K562 (cell line): ENCODE measurements at regions not wholly inside any gene's neighbourhood (a gene's known extent, or its start where the extent isn't known, plus 50 kb on each side); places are given as distances from the start of the nearest gene placed in this dataset.

Experiments used
- ATAC-seq: fragments of 200-7000 bp; cut with Tn5 transposase; 3 replicates; pipeline ENCODE4 v1.9.1; 2020; ENCODE audit warnings: moderate library complexity
- BruUV-seq: library from RNA; stranded (reverse); fragments of 400-500 nt; replicated peaks from 2 replicates; lab custom pipeline; 2021; lab: Mats Ljungman, UMichigan
- CTCF ChIA-PET: fragments of 300-600 bp; formaldehyde crosslinking; extraction: SDS; loops from one replicate; lab custom pipeline; 2021; ENCODE audit warnings: low intra/inter-chr PET ratio; lab: Yijun Ruan, JAX
- POLR2A ChIA-PET: fragments of 300-600, 350-650 bp; sonication (Branson Sonifier 250); formaldehyde crosslinking; extraction: SDS; loops from one replicate; lab custom pipeline; 2021; ENCODE audit warnings: antibody characterized with exemption, inconsistent platforms; lab: Yijun Ruan, JAX
- DNase-seq, 4 experiments: peaks; one replicate each; pipeline versions ENCODE4 v3.0.0 to v3.0.0-alpha.2; 2011 to 2018; ENCODE audit warnings: low spot score in 3 of 4, mixed read lengths in 3 of 4; ENCODE audit errors: extremely low read depth in 1 of 4
- FAIRE-seq: peaks from 2 replicates; lab custom pipeline; 2011; peaks lifted over from hg19 to GRCh38; lab: Jason Lieb, UNC
- H2AFZ ChIP-seq: 2 replicates; pipeline ENCODE4 v1.6.0; 2011; ENCODE audit warnings: low read depth, low read length, control low read depth, inconsistent platforms
- H3K27ac ChIP-seq: fragments of 200-600 bp; 3 replicates; pipeline ENCODE4 v1.8.0; 2011; ENCODE audit warnings: low read depth, mild to moderate bottlenecking, control low read depth, inconsistent platforms, low read length, moderate library complexity, mixed read lengths; ENCODE audit errors: extremely low read depth
- H3K27me3 ChIP-seq, 2 experiments: fragments of 300-600 bp in 1 of 2; 2 replicates in 1 of 2; 3 replicates in 1 of 2; pipeline versions ENCODE4 v1.6.0 to v1.8.0; 2011; ENCODE audit warnings: inconsistent platforms in 2 of 2, low read length in 2 of 2, mild to moderate bottlenecking in 1 of 2, mixed read lengths in 1 of 2, moderate library complexity in 1 of 2; ENCODE audit not compliant: control insufficient read depth in 2 of 2, insufficient read depth in 2 of 2
- H3K36me3 ChIP-seq: fragments of 300-600 bp; 3 replicates; pipeline ENCODE4 v1.8.0; 2011; ENCODE audit warnings: mild to moderate bottlenecking, low read length, inconsistent platforms; ENCODE audit not compliant: control insufficient read depth, insufficient read depth
- H3K4me1 ChIP-seq, 2 experiments: fragments of 200-600 bp in 1 of 2; replicated peaks in 1 of 2; 2 replicates in 1 of 2; 3 replicates in 1 of 2; pipeline versions ENCODE4 v1.5.1 to v1.8.0; 2011; ENCODE audit warnings: inconsistent platforms in 2 of 2, low read length in 2 of 2, mild to moderate bottlenecking in 1 of 2, mixed read lengths in 1 of 2, moderate library complexity in 1 of 2; ENCODE audit not compliant: control insufficient read depth in 2 of 2, insufficient read depth in 2 of 2
- H3K4me2 ChIP-seq: 2 replicates; pipeline ENCODE4 v1.6.1; 2011; ENCODE audit warnings: low read length, control low read depth, inconsistent platforms, mixed read lengths; ENCODE audit not compliant: insufficient read depth
- H3K4me3 ChIP-seq: fragments of 200-600 bp; sonication (generic), shearing (Covaris generic); 2 replicates; pipeline ENCODE4 v1.5.1; 2016; ENCODE audit warnings: control low read depth, inconsistent platforms
- H3K79me2 ChIP-seq: fragments of 200-600 bp; 3 replicates; pipeline ENCODE4 v1.8.0; 2011; ENCODE audit warnings: low read length, inconsistent platforms; ENCODE audit not compliant: control insufficient read depth, insufficient read depth
- H3K9ac ChIP-seq, 2 experiments: 2 replicates each; pipeline versions ENCODE4 v1.6.0 to v1.6.1; 2011; ENCODE audit warnings: low read depth in 2 of 2, low read length in 2 of 2, control low read depth in 1 of 2, inconsistent platforms in 1 of 2, mild to moderate bottlenecking in 1 of 2, mixed read lengths in 1 of 2; ENCODE audit not compliant: insufficient read depth in 1 of 2
- H3K9me1 ChIP-seq: one replicate; pipeline ENCODE4 v1.6.0; 2011; ENCODE audit warnings: inconsistent platforms, mild to moderate bottlenecking, low read length, moderate library complexity; ENCODE audit not compliant: control insufficient read depth, insufficient read depth
- H3K9me3 ChIP-seq: replicated peaks from 2 replicates; pipeline ENCODE4 v1.5.1; 2011; ENCODE audit warnings: low read depth, low read length, inconsistent platforms; ENCODE audit not compliant: control insufficient read depth, insufficient read depth
- H4K20me1 ChIP-seq: replicated peaks from 2 replicates; pipeline ENCODE4 v1.6.1; 2011; ENCODE audit warnings: low read length, inconsistent platforms, mixed read lengths; ENCODE audit not compliant: control insufficient read depth, insufficient read depth
- GABPB2 ChIP-seq: fragments of 250-450 bp; sonication (Bioruptor Pico); conservative IDR thresholded peaks from 2 replicates; pipeline ENCODE4 v1.5.1; 2021; ENCODE audit warnings: mild to moderate bottlenecking
- HMGN3 ChIP-seq: IDR thresholded peaks from 2 replicates; pipeline ENCODE4 v1.6.1; 2011; ENCODE audit warnings: borderline replicate concordance, low read depth, mild to moderate bottlenecking, mixed read lengths, low read length; ENCODE audit not compliant: insufficient read length; ENCODE audit errors: extremely low read depth
- NFATC3 ChIP-seq: fragments of 450-650 bp; IDR thresholded peaks from 2 replicates; pipeline ENCODE4 v1.6.1; 2017; ENCODE audit warnings: mild to moderate bottlenecking
- POLR2A ChIP-seq: fragments of 450-650 bp; conservative IDR thresholded peaks from 2 replicates; pipeline ENCODE4 v1.6.1; 2016
- SMARCE1 ChIP-seq: fragments of 450-650 bp; IDR thresholded peaks from 2 replicates; pipeline ENCODE4 v1.7.1; 2016; ENCODE audit warnings: mild to moderate bottlenecking
- SP1 ChIP-seq: sonication (generic); formaldehyde crosslinking; IDR thresholded peaks from 2 replicates; pipeline ENCODE4 v1.8.1; 2022; ENCODE audit warnings: mild to moderate bottlenecking, missing genetic modification reagents
- WGBS: fragments of 100-300 bp; shearing (Covaris generic); methylation state at CpG from one replicate; pipeline ENCODE4 v1.1.6; 2016; ENCODE audit warnings: low coverage, mixed read lengths; ENCODE audit not compliant: insufficient coverage; ENCODE audit errors: missing lambda C conversion rate; 5-methylcytosine and 5-hydroxymethylcytosine counted together
- in situ Hi-C: fragments of 300-500 bp; cut with MboI; formaldehyde crosslinking; loops from 4 replicates; pipeline ENCODE4 v1.15.0; 2018; ENCODE audit warnings: inconsistent platforms, mixed read lengths
- intact Hi-C: fragments of 100-400 bp; cut with micrococcal nuclease; formaldehyde crosslinking; loops from 2 replicates; pipeline ENCODE4 v1.14.2; 2022
- TF ChIP-seq, protein P1 (sequence below): fragments of 250-450 bp; sonication (Bioruptor Pico); IDR thresholded peaks from 2 replicates; pipeline ENCODE4 v1.4.0; 2020; ENCODE audit warnings: mild to moderate bottlenecking, moderate library complexity
- TF ChIP-seq, protein P2 (sequence below): IDR thresholded peaks from 2 replicates; pipeline ENCODE4 v1.6.1; 2012; ENCODE audit warnings: low read depth, low read length, improper control_type of control experiment, borderline replicate concordance

DNA sequence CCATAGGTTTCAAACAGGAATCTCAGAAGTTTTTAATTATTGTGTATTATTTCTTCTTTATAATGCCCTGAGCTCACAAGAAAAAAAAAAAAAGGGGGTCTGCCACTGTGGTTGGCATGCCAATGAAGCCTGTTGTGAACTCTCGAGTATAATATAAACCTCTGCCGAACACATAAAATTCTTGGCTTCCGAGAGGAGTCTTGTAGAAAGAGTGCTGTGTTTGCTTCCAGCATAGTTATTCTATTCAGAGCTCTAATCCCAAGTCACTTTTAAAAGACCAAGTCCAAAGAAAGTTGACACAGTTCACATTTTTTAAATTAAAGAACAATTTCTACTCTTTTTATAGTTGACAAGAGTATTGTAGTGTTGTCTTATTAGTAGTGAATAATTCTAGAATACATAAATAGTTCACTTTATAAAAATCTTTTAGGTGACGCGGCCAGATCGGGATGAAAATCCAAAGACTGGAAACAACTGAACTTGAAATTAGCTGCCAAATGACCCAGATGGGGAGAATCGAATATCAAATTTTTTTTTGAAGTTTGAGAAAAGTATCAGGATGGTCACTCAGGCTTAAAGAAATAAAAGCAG is 293.2 kb downstream of the DUSP10 start:
- H3K4me2 ChIP-seq, result no peak overlapping the region
- CTCF ChIA-PET, result no interaction called here

More for the DNA sequence above, 293.2 kb downstream of the DUSP10 start:
- no peaks in the 10 kb centered on the region for H3K79me2 ChIP-seq
- H4K20me1 ChIP-seq, result no peaks in the 10 kb centered on the region
- intact Hi-C loops (no loop called here), in situ Hi-C loops (no loop called here)
- H3K36me3 ChIP-seq, result no peaks in the 10 kb centered on the region
- no peaks in the 10 kb centered on the region for H3K4me1 ChIP-seq
- H2AFZ ChIP-seq, result no peak overlapping the region
- no peak overlapping the region for H3K27ac ChIP-seq
- no peaks in the 10 kb centered on the region for H3K9me1 ChIP-seq
- H3K9me3 ChIP-seq, result no peaks in the 10 kb centered on the region
- no peaks in the 10 kb centered on the region for H3K27me3 ChIP-seq
- DNase-seq (no peak), FAIRE-seq (no peak), ATAC-seq (no peak)
- TF ChIP-seq POLR2A, result no peak
- TF ChIP-seq GABPB2 (CRISPR knock-in tag), result no peak
- TF ChIP-seq HMGN3, result no peak
- TF ChIP-seq, protein P1, sequence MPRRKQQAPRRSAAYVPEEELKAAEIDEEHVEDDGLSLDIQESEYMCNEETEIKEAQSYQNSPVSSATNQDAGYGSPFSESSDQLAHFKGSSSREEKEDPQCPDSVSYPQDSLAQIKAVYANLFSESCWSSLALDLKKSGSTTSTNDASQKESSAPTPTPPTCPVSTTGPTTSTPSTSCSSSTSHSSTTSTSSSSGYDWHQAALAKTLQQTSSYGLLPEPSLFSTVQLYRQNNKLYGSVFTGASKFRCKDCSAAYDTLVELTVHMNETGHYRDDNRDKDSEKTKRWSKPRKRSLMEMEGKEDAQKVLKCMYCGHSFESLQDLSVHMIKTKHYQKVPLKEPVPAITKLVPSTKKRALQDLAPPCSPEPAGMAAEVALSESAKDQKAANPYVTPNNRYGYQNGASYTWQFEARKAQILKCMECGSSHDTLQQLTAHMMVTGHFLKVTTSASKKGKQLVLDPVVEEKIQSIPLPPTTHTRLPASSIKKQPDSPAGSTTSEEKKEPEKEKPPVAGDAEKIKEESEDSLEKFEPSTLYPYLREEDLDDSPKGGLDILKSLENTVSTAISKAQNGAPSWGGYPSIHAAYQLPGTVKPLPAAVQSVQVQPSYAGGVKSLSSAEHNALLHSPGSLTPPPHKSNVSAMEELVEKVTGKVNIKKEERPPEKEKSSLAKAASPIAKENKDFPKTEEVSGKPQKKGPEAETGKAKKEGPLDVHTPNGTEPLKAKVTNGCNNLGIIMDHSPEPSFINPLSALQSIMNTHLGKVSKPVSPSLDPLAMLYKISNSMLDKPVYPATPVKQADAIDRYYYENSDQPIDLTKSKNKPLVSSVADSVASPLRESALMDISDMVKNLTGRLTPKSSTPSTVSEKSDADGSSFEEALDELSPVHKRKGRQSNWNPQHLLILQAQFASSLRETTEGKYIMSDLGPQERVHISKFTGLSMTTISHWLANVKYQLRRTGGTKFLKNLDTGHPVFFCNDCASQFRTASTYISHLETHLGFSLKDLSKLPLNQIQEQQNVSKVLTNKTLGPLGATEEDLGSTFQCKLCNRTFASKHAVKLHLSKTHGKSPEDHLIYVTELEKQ (CRISPR knock-in tag), result no peak
- no peak for TF ChIP-seq SMARCE1
- TF ChIP-seq SP1 (CRISPR knock-in tag), result no peak
- no peak for TF ChIP-seq NFATC3
- TF ChIP-seq, protein P2, sequence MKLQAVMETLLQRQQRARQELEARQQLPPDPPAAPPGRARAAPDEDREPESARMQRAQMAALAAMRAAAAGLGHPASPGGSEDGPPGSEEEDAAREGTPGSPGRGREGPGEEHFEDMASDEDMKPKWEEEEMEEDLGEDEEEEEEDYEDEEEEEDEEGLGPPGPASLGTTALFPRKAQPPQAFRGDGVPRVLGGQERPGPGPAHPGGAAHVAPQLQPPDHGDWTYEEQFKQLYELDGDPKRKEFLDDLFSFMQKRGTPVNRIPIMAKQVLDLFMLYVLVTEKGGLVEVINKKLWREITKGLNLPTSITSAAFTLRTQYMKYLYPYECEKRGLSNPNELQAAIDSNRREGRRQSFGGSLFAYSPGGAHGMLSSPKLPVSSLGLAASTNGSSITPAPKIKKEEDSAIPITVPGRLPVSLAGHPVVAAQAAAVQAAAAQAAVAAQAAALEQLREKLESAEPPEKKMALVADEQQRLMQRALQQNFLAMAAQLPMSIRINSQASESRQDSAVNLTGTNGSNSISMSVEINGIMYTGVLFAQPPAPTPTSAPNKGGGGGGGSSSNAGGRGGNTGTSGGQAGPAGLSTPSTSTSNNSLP, result no peak
- POLR2A ChIA-PET, result interaction anchor here (0.6 kb wide), 1 partner anchor 569 kb away, joined by 4 read pairs; no protein-coding TSS in a partner anchor
- WGBS, result 1% methylated on average over 7 of the region's 7 CpGs
- no peak overlapping the region for H3K4me3 ChIP-seq
- H3K9ac ChIP-seq, result no peak overlapping the region
- BruUV-seq, result no TSS peak
